Stimulated activated CD4-positive, alpha-beta T cell treated with anti-CD3 and anti-CD28 coated beads, Interleukin-2, amount 100 ng/mL, for 4 hours (primary cell): ENCODE measurements at regions not wholly inside any gene's neighbourhood (a gene's known extent, or its start where the extent isn't known, plus 50 kb on each side); places are given as distances from the start of the nearest gene placed in this dataset.

Source experiments
- DNase-seq: peaks from one replicate; pipeline ENCODE4 v3.0.0-alpha.2; 2020; ENCODE audit warnings: low read depth

DNA sequence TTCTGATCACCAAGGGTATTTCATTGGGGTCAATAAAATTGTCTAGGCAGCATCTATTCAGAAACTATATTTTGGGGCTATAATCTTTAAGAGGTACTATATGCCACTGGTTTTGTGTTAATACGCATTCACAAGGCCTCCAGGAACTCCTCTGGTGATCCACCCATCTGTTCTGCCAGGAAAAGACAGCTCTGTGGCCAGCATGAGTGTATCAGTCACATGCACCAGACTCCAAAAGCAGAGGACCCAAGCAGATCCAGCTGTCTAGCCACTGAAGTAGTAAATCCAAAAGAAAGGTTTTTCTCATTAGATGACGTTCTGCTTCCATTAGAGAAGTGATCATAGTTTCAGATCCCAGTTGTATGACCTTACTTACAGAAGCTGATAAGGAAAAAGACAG is 199.6 kb upstream of the CELF2 start:
- no peak for DNase-seq

DNA sequence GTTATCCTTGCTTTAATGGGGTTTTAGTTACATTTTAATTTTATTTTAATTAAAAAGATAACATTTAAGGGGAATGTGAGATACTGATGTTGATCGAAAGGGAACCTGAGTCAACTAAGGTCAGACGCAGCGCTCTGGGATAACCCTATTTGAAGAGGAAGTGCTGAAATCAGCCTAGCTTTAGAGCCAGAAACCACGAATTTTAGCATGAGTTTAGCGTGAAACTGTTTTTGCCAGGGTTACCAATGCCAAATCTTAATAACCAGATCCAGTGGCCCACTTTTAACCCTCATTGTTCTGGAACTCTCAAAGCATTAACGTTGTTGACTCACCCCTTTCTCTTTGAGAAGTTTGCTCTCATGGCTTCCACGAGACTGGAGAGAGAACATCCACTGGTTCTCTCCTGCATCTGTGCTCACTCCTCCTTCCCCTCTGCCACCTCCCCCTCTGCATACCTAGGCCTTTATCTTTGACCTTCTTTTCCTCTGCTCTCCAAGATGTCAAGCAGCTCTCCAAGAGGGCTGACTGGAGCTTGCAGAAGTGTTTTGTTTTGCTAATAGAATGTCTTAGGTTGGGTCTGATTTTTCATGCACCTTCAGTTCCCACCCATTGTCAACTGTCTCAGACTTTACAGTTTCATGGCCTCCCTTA is 198.3 kb upstream of the CELF2 start:
- no peak for DNase-seq

DNA sequence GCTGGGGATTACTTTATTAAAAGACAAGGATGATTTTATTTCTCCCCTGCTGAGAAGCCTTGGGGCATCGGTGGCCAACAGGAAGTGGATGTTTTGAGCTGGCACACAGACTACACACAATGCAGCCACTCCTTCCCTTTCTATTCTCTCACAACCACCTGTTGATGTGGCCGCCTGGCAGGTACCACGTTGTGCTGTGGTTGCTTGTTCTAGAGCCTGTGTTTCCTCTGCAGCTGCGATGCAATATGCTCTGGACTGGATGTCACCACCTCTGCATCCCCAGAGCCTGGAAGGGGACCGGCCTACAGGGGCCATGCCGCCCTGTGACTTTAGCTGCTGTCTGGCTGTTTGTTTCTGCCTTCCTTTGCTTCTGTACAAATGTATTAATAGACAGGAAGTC is 195.7 kb upstream of the CELF2 start:
- DNase-seq = no peak

DNA sequence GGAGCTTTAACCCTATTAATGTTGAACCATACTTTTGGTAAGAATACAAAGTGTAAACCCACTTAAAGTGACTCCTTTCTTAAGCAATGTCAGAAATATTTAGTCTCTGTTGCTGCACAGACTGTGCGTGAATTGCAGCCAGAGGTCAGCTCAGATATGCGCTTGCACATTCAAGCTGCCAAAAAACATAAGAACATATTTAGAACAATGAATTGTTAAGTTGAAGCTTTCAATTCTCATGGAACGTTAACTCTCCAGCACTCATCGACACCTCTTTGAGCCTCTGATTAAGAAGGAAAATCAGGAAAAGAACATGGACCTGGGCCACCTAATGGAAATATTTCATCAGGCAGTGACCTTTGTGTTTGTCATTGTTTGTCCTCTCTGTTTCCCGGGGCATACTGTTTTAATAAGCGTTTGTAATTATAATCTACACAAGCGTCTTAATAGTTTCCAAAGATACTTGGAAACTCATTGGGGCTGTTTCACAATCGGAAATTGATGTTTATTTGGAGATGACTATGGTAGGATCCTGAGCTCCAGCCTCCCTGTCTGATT is 193.0 kb upstream of the CELF2 start:
- DNase-seq = no peak

DNA sequence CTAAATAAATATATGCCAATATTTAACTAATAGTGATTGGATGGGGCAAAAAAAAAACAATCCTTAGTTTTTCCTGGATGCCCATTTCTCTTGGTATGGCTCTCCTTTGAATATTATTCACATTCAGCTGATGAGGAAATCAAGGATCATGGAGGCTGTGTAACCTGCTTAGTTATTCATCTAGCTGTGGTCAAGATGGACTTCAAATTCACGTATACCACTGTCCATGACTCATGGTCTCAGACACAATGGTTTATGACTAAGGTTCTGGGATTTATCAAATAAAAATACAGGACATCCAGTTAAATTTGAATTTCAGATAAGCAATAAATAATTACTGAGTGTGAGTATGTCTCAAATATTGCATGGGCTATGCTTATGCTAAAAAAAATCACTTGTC is 191.5 kb upstream of the CELF2 start:
- no peak for DNase-seq

DNA sequence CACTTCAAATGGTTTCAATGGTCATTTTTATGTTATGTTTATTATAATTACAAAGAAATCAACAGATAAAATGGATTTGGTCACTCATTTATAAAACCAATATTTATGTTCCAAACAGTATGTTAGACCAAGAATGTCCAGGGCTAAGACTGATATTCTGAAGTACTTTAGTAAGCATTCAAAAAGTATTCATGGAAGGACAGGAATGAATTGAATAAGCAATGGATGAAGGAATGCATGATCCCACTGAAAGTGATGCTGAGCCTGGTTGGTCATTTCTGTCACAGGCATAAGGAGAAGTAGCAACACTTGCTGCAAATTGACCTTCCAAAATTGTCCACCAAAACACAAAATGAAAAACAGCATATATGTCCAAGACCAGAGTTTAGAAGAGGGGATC is 189.0 kb upstream of the CELF2 start:
- no peak for DNase-seq

DNA sequence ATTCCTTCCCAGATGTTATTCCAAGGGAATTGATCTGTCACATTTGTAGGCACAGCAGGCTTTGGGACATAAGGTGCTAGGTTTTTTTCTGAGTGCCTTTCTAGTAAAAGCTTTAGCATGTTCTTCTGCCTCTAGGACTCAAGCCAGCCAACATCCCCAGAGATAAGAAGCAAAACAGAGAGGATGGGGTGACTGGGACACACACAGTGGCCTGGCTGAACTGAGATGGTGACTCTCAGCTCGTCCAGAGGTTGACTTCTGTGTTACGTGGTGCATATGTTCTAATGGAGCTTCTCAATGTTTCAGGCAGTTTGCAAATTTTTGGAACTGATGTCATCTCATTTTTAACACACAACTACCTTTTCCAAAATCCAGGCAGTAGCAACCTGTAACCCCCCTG is 188.1 kb upstream of the CELF2 start:
- no peak for DNase-seq

DNA sequence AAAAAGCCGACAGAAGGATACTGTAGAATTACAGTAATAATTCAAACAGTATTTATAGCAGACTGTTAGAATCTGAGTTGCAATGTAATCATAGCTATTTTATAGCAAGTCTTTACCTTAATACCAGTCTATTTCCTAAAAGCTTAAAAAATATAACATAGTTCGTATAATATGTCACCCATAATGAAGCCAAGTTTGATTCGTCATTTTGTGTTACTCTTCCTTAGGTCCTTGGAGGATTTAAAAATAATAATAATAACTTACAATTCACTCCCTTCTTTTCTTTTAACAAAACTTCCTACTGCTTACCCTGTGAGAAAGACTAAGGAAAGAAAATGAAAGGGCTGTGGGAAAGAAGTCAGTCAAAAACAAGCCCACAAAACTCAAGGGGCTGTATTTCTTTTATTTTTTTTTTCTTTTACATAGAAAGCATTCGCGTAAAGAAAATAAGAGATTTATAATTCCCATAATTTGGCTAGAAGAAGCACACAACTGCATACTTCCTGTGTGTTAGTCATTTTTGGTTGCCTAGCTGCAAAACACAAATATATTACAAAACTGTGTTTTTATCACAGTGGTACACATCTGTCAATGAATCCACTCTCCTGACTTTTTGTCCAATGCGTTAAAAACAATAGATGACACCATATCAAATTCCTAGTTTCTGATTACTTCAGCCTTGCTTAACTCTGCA is 187.2 kb upstream of the CELF2 start:
- DNase-seq = no peak

DNA sequence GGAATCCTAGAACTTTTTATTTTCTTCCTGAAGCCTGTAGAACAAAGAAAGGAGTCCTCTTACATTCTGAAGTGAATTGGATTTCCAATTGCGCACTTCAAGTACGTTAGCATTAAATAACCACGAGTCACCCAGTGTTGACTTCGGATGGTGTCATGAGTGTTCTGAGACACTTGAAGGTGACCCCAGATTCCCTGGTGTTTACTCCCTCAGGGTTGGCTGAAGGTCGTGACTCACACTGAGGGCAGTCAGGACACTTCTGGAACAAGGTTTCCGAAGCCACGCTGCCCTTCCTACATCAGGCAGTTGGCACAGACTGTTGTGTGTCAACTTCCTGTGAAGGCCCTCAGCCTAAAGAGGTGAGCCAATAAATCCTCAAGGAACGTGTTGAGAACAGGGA is 186.6 kb upstream of the CELF2 start:
- no peak for DNase-seq

DNA sequence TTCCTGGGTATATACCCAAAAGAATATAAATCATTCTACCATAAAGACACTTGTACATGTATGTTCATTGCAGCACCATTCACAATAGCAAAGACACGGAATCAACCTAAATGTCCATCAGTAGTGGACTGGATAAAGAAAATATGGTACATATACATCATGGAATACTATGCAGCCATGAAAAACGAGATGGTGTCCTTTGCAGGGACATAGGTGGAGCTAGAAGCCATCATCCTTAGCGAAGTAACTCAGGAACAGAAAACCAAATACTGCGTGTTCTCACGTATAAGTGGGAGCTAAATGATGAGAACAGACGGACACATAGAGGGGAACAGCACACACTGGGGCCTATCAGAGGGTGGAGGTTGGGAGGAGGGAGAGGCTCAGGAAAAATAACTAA is 183.7 kb upstream of the CELF2 start:
- DNase-seq = no peak

DNA sequence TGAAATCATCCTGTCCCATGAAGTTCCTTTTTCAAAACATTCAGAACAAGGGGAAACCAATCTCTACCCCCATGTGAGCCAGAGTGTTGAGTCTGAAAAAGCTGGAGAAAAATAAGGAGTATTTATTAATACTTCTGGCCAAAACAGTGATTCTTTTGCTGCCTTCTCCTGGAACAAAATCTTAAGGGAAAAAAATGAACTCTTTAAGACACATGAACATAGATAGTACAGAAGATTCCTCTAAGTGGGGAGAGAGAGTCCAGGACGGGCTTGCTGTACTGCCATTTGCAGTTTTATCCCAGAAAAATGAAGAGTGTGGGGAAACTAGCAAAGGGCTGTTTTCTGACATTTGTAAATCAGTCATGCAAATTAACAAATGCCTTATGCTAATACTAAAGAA is 173.4 kb upstream of the CELF2 start:
- no peak for DNase-seq

DNA sequence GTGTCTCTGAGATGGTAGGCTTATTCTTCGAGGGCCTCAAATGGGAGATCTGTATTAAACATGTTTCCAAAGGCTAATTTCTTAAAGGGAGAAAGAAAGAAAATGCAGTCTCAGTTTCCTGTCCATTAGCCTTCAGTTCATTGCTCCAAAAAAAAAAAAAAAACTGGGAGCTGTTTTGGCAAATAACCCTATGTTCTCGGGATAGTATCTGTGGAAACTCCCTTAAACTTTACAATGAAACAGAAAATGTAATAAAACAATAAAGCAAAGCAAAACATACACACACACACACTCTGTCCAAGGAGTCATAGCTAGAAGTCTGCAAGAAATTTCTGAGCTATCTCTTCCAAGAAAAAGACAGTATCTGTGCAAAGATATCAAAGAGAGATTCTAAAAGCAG is 172.5 kb upstream of the CELF2 start:
- no peak for DNase-seq

DNA sequence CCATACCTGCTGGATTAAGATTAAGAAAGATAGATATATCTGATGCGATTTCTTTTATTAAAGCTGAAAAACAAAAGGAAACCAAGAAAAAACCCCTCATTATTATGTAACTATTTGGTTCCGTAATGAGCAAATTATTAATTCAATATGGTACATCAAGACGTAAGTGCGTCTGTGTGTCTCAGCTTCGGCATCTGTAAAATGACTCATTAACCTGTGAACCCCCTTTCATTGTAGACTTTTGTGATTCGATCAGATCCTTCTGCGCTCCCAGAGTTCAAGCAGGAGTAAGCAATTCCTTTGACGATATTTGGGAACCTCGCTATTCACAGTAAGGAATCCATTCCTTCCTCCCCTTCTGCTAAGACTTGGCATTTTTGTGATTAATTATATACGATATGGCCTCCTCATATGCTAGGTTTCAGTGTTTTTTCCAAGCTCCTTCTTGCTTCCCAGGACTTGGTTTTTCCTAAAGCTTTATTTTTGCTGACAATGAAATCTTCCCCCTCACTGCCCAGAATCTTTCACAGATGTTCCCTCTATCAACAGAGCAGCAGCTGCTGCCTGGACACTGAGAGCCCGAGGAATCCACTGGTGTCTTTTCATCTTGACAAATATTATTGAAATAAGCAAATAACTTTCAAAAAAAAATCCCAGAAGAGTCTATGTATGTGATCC is 171.7 kb upstream of the CELF2 start:
- DNase-seq = no peak

DNA sequence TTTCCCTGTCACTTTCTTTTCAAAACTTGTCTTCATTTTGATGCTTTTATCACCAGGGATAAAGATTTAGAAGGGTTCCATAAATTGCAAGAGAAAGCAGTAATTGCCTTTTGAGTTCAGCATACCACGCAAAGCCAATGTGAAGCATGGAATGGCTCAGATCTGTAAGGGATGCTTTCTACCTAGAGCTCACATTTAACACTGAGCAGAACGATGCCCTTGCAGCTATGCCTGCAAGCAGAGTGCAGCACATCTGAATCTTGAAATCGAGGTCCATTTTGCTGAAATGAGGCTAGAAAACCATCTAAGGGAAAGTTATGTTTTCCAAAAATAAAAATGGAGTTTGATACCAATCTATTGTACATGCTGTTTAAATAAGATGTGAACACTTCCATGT is 171.2 kb upstream of the CELF2 start:
- DNase-seq = no peak

DNA sequence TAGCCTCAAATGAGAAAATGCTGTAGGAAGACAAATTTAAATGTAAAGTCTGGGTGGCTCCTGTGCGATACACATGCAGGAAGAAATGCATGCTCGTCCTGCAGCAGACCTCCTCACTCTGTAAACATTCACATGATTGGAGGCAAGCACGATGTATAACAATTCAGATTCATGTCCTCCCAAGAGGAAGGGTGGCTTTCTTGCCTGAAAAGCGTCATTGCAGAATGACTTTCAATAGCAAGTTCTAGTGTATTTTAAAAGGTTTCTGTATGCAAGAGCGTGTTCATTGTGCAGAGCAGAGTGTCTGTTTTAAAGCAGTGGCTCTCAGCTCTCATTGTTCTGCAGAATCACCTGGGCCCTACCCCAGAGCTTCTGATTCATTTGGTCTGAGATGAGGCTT is 170.3 kb upstream of the CELF2 start:
- no peak for DNase-seq

DNA sequence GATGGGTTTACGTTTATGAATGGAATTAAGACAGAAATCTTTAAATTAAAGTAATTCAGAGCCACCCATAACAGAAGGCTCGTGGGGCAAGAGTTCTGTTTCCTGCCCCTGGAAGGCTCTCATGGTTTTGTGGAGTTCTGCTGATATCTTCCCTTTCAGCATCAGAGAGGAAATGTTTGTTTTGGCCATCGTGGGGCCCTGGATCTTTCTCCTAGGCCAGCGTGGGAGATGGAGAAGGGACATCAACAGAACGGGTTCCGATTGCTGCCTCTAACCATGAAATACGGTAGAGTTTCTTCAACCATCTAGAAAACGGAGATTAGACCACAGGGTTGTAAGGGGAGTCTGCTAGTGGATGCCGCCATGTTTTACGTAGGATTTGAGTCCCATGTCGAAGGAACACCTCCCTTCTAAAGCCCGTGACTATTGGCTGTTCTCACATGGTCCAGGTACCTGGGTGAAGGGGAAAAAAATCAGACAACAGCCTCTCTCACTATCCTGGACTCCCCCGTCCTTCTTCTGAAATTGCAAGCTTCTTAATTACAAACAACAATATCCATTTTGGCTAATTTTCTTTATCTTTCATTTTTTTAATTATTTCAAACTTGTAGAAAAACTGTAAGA is 169.1 kb upstream of the CELF2 start:
- no peak for DNase-seq

DNA sequence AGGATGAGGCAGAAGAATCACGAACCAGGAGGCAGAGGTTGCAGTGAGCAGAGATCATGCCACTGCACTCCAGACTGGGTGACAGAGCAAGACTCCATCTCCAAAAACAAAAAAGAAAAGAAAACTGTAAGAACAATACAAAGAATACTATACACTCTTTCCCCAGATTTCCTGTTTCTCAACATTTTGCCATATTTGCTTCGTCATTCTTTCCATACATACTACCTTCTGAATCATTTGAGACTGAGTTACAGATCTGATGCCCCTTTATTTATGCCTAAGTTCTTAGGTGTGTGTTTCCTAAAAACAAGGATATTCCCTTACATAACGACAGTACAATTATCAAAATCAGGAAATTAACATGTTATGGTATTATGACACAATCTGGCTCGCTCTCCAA is 168.4 kb upstream of the CELF2 start:
- DNase-seq = no peak

DNA sequence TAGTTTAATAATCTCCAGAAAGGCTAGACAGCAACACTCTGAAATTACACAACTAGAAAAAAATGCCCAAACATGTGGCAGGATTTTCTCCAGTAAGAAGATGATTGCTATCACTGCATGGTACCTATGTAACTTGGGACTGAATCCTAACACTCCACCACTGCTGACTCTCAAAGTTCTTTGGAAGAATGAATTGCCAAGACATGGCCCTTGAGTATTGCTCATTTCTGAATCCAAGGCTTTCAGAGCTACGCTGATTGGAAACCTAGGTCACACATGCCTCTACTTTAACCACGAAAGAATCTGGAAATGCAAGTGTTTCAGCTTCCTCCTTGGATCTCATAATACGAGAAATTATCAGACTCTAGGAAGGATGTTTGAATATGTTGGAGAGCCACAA is 167.5 kb upstream of the CELF2 start:
- no peak for DNase-seq

DNA sequence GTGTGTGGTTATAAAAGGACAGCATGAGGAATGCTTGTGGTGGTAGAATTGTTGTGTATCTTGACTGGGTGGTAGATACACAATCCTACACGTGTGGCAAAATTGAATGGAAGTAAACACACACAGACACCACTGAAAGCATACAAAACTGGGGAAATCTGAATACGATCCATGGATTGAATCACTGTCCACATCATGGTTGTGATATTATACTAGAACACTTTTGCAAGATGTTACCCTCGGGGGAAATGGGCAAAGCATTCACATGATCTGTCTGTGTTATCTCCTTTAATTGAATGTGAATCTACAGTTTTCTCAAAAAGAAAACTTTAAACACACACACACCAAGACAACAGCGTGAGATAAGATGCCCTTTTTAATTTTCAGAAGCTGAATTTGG is 165.2 kb upstream of the CELF2 start:
- no peak for DNase-seq

DNA sequence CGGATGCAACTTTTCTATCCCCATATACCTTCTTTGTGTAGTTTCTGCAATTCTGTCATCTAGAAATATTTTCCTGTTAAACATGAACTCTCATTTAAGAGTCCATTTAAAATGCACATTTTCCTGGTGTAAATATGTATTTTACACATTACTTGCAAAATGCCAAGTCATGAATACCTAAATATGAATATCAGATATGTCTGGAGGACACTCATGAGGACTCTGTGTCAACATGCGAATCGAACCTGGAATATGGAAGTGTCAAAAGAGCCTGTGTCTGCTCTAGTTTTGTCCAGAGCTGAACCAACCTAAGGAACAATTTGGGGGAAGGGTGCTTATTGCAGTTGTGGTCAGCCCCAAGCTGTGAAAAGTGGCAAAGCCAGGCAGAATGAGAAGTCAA is 163.7 kb upstream of the CELF2 start:
- DNase-seq = no peak

DNA sequence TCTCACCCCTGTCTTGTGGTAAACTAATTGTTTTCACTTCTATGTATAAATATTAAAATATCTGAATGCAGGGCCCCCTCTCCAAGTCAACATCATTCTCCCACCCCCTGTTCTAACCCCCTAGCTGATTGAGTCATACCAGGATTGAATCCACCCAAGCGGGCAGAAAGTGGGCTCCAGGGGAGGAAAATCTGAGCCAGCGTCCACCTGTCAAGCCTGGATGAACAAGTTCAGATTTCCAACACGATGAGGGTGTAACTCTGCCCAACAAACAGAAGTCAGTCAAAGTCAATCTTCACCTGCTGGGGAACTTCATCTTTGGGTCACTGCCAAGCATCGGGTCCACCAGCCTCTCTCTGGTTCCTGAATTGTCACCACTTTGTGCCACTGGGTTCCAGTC is 162.9 kb upstream of the CELF2 start:
- DNase-seq = no peak

DNA sequence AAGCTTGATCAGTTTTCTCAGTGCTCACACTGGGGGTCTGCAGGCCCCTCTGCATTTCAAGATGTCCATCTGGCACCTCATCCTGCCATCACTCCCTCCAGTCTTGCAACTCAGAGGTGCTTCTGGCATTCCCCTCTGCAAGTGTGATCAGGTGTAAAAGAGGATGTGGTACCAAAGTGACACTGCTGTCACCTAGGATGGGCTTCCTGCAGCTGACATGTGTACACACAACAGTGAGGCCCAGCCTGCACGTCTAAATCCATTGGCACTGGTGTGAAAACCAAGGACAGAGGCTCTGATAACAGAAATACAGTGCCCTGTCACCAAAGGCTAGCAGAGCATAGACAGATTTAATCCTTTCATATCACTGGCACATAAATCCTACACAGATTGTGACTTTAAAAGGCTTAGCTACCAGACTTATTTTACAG is 162.5 kb upstream of the CELF2 start:
- DNase-seq = no peak

DNA sequence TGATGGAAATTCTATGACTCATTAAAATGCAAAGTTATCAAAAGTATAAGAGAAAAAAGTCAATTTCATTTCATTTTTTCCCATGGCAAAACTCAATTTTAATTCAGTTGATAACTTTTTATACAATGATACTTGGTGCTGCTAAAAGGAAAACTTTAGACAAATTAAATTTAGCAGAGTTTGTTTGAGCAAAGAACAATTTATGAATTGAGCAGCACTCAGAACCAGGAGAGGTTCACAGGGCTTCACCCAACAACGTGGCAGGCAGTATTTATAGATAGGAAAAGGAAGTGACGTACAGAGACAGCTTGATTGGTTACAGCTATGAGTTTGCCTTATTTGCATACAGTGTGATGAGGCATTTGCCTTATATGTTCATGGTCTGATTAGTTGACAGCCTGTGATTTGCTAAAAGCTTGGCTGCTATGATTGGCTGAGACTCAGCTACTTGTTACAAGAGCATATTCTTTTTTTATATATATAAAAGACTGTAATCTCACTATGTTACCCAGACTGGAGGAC is 157.2 kb upstream of the CELF2 start:
- no peak for DNase-seq
